ENCODE measurements at regions not wholly inside any gene's neighbourhood (a gene's known extent, or its start where the extent isn't known, plus 50 kb on each side); places are given as distances from the start of the nearest gene placed in this dataset.
"Not testable (repeated sequence)": the region's sequence is repeated elsewhere in the genome, so short reads cannot be mapped to it uniquely, and the experiment has no call there.

DNA sequence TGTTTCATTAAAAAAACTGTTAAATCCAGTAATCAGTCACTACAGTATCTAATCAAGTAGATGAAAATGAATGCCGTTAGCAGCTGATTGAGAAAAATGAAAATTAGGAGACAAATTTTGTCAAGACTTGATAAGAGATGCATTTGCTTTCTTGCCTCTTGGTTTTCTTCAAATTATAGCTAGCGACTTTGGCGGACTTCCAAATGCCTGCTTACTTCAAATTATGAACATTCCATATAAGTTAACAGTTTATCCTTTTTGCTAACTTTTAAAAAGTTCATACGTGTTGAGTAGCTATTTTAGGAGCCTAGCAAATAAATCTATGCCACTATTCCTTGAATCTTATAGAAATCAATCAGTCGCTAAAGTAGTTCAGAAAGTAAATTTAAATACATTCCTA is 58.8 kb downstream of the PPP4R3C start:
- no peak for DNase-seq (ENCODE audit: low read depth)

DNA sequence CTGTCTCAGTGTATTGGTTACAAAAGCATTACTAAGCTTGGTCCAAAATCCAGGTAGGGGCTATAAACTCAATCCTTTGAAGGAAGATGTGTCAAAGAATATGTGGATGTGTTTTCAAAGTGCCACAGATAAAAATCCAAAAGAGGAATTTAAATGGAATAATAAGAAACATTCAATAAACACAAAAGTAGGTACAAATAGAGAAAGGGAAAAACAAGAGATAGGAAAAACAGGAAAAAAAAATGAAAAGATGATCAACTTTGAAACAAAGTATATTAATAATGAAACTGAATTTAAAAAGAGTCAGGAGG is 64.0 kb downstream of the PPP4R3C start:
- no peak for DNase-seq (ENCODE audit: low read depth)

DNA sequence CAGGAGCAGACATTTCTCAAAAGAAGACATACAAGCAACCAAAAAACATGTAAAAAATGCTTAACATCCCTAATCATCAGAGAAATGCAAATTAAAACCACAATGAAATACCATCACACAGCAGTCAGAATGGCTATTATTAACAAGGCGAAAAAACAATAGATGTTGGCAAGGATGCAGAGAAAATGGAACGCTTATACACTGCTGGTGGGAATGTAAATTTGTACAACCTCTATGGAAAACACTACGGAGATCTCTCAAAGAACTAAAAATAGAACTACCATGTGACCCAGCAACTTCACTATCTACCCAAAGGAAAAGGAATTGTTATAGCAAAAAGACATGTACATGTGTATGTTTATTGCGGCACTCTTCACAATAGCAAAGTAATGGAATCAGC is 71.5 kb downstream of the PPP4R3C start:
- no peak for DNase-seq (ENCODE audit: low read depth)

DNA sequence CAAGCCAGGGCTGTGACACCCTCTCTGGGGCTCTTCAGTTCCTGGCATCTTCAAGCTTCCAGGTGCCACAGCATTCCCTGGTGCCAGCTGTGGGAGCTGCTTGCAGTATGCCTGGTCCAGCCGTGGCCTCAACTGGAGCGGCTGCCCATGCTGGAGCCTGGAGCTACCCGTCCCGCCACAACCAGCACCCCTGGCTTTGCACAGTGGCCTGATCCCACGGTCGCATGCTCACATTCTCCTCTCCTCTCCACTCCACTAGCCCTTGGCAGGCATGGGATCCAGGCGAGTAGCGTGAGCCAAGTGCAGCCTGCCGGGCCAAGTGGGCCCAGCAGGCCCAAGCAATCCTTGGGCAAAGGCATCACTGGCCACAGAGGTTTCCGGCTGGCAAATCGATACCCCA is 81.7 kb downstream of the PPP4R3C start:
- DNase-seq (ENCODE audit: low read depth), result no peak

DNA sequence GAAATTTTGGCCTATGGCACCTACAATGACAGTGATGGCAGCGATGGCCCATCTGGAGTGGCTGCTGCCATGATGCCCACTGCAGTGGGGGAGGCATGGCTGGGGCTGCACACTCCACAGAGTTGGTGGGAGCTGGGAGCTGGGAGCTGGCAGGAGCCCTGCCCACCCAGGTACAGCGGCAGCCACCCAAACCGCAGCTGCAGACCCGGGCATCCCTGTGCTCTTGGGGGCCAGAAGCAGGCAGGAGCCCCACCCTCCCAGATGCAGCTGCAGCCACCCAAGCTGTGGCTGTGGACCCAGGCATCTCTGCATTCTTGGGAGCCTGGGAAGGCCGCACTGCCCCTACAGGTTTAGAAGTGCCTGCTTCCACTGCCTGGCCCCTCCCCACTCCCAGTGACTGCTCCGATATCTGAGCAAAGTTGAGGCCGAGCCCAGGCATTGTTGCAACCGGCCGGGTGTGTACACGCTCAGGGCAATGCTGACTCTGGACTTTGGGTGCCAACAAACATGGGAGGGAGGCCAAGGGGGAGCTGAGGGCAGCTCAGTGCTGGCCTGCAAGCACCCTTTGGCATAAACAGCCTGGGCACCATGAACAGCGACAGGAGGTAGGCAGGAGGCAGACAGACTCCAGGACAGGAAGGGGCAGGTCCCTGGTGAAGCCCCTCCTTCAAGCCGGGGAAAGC is 82.8 kb downstream of the PPP4R3C start:
- DNase-seq (ENCODE audit: low read depth), result no peak

DNA sequence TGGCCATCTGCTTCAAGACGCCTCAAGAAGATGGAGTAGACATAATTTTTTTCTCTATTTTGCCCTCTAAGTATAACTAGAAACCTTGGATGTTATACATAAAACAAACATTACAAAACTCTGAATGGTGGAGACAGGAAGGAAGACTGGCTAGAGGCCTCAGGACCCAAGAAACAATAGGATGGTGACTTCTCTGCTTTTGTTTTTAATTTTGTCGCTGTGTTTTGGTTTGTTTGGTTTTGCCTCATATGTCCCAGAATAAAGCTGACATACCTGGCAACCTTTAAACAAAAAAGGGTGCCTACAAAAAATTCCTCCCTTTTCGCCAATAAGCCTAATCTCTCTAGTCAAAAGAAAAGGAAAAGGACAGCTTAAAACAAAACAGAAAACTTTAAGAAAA is 109.1 kb downstream of the PPP4R3C start:
- no peak for DNase-seq (ENCODE audit: low read depth)

DNA sequence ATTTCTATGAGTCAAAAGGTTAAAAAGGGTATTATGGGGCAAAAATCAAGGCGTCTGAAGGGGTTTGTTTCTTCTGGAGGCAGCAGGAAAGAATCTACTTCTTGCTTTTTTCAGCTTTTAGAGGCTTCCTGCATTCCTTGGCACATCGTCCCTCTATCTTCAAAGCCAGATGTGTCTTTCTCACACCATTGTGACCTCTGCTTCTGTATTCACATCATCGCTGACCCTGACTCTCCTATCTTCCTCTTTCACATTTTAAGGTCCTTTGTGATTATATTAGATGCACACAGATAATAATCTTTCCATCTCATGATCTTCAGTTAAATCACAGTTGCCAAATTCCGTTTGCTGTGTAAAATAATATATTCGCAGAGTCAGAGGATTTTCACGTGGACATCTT is 112.7 kb downstream of the PPP4R3C start:
- no peak for DNase-seq (ENCODE audit: low read depth)

DNA sequence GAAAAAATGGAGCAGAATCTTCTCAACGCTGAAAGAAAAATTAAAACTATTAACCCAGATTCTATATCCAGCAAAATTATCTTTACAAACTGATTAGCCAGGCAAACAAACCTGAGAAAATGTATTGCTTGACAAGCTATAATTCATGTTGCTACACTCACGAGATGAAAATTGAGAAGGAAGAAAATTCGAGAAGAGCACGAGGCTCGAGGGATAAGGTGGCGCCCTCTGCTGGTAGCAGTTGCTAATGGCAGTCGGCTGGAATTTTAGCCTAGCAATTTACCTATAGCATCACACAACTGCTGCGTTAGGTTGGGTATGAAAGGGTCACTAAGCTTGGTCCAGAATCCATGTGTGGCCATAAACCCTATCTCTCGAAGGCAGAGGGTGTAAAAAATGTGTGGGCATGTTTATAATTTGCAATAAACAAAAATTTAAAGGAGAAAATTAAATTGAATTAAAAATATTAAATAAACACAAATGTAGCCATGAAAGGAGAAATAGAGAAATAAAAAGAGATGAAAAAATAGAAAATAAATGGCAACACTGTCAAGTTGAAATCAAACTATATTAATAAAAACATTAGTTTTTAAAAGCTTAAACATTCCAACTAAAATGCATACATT is 126.6 kb downstream of the PPP4R3C start:
- peak; percentile 1 for DNase-seq (ENCODE audit: low read depth)

DNA sequence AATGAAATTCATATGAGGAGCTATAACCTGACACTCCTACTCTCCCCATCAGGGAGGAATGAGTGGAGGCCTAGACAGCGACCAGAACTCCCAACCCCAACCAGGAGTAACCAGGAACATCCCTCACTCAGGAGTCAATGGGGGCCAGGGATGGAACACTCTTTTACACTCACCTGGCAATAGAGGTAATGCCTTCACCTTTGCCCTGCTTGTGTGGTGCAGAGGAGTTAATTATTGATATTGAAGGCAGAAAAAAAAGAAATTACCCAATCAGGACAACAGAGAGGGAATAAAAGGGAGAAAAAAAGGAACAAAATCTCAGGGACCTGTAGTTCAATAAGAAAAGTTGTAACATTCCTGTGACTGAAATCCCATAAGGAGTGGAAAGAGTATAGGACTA is 141.5 kb downstream of the PPP4R3C start:
- no peak for DNase-seq (ENCODE audit: low read depth)

DNA sequence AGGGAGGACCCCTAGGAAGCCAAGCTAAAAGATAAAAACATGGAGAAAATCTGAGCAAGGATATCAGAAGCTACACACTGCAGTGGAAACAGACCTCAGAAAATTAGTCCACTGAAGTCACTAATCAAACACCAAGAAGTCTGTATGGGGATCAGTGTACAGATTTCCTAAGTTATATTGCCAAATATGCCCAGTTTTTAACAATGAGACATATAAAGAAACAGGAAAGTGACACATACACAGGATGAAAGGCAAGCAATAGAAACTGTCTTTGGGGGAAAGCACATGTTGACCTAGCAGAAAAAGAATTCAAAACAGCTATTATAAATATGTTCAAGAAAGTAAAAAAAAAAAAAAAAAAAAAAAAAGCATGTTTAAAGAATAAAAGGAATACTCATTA is 153.7 kb downstream of the PPP4R3C start:
- DNase-seq (ENCODE audit: low read depth), result no peak

DNA sequence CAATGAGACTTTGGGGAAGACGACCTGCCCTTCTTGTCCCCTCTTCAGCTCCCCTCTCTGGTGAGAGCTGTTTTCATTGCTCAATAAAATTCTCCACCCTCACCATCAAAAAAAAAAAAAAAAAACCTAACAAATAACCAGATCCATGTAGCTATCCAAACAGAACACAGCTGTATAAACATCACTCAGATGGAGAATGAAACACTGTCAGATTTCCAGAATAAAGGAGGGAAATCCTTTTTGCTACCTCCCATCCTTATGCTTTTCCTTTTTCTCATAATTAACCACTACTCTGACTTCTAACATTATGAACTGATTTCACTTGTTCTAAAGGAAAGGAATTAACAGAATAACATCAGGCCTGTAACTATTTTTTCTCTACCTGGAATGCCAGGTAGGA is 155.6 kb downstream of the PPP4R3C start:
- no peak for DNase-seq (ENCODE audit: low read depth)

DNA sequence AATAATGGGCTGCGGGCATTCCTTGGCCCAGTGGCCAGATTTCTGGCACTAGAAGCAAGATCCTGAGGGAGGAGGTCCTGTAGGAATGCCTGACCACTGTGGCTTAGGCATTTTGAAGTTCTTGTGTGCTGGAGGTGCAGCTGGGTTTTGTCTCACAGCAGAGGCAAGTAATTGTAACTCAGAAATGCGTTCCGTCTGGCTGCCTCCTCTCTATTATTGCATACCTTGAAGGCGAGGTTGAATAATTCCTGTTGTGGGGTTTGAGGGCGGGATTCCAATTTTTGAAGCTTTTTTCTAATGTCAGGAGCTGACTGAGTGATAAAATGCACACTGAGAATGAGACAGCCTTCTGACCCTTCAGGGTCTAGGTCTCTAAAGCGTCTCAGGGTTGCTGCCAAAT is 170.6 kb downstream of the PPP4R3C start:
- not testable (repeated sequence) for DNase-seq (ENCODE audit: low read depth)

DNA sequence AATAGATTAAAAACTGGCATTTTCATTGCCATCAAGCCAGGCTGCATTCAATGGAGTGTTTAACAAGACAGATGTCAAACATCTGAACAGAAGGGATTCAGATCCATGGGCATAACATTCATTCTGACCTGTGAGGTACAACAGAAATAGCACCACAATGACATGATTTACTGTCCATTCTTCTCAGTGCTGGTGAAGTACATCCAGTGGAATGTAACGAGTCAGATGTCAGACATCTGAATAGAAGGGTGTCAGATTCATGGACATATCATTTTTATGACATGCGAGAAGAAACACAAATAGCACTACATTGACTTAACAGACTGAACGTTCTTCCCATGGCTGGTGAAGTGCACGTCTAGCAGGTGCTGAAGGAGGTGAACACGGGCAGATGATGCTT is 186.4 kb downstream of the PPP4R3C start:
- DNase-seq (ENCODE audit: low read depth), result no peak

DNA sequence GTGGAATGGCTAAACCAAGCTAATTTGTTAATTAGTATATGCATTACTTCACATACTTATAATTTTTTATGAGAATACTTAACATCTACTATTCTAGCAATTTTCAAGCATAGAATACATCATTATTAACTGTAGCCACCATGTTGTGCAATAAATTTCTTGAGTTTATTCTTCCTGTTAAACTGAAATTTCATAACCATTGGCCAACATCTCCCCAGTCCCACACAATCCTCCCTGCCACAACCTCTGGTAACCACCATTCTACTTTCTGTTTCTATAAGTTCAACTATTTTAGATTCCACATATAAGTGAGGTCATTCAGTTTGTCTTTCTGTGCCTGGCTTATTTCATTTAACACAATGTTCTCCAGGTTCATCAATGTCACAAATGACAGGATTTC is 208.5 kb downstream of the PPP4R3C start:
- DNase-seq (ENCODE audit: low read depth), result no peak

DNA sequence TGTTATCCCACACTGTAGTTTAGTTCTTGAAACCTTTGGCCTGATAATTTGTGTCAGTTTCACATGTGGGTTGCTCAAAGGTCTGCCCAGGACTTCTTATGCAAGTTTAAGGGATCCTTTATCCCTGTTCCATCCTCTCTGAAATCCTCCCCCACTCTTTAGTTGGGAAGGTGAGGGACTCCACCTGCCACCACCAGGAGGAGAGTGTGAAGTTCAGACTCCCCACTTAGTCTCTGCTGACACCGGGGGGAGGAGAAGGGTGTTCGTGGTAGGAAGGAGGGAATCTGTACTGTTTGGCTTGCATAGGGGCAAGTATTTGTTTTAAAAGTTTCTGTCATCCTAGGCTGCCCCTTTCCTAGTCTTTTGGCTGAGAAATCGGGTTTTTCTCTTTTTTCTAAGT is 211.8 kb downstream of the PPP4R3C start:
- DNase-seq (ENCODE audit: low read depth), result no peak

DNA sequence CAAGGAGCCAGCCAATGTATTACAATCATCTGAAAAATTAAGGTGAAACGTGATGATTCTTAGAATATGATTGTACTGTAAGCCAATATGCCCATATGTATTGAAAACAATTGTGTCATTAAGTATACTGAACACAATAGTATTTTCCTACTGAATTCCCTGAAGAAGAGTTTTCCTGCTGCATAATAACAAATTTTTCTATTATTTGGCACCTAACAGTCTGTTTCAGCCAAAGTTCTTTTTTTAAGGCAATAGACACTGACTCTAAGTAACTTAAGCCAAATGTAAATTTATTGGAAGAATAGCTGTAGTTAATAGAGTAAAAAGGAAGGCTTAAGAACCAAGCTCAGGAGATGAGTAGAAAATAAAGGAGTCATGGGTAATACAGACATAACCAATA is 220.6 kb downstream of the PPP4R3C start:
- no peak for DNase-seq (ENCODE audit: low read depth)

DNA sequence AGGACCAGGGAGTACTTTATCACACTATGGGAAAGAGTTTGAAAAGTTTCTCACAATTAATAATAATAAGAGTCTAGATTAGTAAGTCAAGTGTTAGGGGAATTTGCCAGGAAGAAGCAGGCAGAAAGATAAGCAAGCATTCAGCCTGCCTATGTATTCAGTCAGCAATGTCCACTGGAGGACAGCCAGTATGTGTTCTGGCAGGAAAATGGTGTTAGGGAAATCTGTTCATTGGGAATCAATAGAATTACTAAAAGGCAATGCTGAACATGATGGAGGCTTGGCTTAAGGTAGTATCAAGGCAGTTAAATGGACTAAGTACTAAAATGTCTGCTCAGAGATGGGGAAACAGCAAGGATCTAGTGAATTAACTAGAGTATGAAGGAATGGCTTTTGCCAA is 221.2 kb downstream of the PPP4R3C start:
- no peak for DNase-seq (ENCODE audit: low read depth)

DNA sequence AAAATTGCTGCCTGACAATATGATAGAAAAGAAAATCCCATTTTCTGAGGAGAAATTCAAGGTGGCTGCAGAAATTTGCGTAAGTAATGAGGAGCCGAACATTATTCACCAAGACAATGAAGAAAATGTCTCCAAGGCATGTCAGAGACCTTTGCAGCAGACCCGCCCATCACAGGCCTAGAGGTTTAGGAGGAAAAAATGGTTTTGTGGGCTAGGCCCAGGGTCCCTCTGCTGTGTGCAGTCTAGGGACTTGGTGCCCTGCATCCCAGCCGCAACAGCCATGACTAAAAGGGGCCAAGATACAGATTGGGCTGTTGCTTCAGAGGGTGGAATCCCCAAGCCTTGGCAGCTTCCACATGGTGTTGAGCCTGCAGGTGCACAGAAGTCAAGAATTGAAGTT is 223.1 kb downstream of the PPP4R3C start:
- not testable (repeated sequence) for DNase-seq (ENCODE audit: low read depth)

DNA sequence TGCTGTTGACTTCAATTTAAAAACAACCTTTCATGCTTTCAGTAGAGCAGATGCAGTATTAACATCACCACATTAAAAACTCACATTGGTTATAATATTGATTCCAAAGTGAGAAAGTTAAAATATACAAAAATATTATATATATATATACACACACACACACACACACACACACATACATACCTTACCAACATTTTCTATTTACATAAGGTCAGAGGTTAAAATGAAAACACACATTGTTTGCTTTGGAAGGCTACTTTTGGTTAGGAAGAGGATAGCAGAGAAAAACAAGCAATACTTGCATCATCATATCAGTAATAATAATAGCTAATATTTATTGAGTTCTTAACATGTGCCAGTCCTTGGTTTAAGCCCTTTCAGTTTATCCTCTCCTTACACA is 226.5 kb downstream of the PPP4R3C start:
- DNase-seq (ENCODE audit: low read depth), result no peak

DNA sequence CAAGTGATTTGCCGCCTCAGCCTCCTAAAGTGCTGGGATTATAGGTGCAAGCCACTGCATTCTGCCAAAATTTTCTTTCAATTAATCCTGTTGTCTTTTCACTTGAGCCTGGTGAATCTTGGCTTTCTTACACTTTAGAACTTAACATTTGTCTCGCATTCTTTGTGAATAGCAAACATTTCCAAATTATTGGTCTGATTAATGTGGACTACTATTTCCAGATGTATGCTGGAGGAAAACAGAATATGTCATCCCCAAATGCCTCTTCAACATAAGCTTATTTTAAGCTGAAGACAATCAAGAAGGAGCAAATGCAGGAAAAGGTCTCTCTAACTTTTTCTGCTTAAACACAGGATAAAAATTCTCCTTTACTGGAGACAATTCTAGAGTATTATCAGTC is 233.4 kb downstream of the PPP4R3C start:
- no peak for DNase-seq (ENCODE audit: low read depth)

DNA sequence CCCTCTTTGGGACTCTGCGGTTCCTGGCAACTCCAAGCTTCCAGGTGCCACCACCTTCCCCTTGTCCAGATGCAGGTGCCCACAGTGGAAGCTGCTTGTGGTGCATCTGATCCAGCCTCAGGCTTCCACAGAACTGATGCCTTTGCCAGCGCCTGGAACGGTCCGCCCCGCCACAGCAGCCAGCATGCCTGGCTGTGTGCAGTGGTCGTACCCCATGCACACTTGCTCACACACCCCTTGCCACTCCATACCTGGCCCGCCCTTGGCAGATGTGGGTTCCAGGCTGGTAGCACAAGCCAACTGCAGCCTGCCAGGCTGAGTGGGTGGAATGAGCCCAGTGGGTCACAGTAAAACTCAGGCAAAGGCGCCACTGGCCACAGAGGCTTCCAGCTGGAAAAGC is 240.5 kb downstream of the PPP4R3C start:
- DNase-seq (ENCODE audit: low read depth), result no peak

DNA sequence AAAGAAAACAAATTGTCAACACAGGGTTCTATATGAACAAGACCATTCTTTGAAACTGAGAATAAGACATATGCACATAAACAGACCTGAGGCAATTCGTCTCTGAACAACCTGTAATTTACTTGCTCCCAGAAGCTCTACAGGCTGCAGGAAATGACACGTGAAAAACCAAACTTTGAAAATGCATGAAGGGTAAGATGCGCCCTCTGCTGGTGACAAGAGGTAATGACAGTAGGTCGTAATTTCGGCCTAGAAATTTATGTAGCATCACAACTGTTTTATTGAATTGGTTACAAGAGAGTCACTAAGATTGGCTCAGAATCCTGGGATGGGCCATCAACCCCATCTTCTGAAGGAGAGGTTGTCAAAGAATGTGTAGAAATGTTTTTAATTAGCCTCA is 276.5 kb downstream of the PPP4R3C start:
- DNase-seq (ENCODE audit: low read depth), result peak; percentile 11

DNA sequence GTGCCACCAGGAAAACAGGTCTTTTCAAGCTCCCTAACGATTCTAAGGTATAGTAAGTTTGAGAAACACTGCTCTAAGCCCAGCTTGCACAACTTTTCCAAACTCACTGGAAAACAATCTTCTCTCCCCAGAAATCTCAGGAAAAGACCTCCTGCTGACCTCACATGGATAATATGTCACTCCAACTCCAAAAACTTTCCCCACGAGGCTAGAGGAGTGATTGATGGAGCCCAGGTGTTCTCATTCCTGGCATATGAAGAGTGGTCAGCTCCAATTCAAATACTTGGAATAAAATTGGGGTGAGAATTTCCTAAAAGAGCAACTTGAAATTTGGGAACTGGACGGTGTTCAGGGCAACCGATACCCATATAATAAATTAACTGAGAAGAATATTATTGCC is 299.9 kb downstream of the PPP4R3C start:
- no peak for DNase-seq (ENCODE audit: low read depth)

DNA sequence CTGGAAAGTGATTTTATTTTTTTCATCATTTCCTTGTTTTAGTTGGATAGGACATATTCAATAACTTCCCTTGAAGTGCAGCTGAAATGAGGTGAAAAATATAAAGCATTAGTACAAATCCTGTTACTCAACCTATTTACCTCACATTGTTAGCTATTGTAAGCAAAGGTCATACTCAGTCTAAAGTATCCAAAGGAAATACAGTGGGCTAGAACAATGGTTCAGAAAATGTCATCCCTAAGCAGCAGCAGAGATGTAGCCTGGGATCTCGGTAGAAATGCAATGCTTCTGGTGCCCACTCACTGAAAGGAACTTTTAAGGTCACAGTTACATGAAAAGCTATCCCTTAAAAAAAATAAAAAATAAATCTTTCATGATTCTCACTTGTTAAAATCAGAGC is 300.6 kb downstream of the PPP4R3C start:
- DNase-seq (ENCODE audit: low read depth), result no peak
